Inferior parietal cortex (tissue), 1 donor: ENCODE measurements at regions not wholly inside any gene's neighbourhood (a gene's known extent, or its start where the extent isn't known, plus 50 kb on each side); places are given as distances from the start of the nearest gene placed in this dataset.
"Not testable (repeated sequence)": the region's sequence is repeated elsewhere in the genome, so short reads cannot be mapped to it uniquely, and the experiment has no call there.

Experiments
- DNase-seq: peaks from one replicate; pipeline ENCODE4 v3.0.0-alpha.2; 2016; ENCODE audit errors: extremely low spot score

- no peak for DNase-seq
These were observed 898.5 kb downstream of the DNAH5 start for GRCh38 chr5:13045897-13046551.

DNA sequence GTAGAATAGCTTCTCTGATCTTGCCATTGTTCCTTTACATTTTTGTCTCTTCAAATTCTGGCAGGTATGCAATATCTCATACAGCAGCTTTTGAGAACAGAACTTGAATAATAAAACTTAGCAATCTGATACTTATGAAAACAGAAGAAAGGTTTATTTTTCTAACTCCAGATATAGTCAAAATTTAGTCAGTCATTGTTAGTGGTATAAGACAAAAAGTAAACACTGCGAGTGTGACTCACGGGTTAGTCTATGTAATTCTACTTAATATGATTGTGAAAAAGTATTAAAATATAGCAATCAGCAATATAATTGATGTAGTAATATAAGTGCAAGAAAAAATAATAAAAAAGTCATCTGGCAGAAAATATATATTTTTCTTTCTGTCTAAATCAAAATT is 910.4 kb downstream of the DNAH5 start:
- no peak for DNase-seq

DNA sequence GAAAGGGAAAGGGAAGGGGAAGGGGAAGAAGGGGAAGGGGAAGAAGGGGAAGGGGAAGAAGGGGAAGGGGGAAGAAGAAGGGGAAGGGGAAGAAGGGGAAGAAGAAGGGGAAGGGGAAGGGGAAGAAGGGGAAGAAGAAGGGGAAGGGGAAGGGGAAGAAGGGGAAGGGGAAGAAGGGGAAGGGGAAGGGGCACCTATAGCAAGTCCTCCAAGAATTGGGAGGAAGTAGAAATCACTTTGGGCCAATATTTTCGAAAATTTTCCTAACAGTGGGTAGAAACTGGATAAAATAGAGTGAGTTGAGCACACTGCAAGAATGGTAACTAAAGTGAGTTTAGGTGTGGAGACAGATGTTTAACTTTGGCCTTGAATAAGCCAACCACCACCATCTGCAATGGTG is 915.3 kb downstream of the DNAH5 start:
- DNase-seq = no peak

GRCh38 chr5:13027874-13028273 is 916.6 kb downstream of the DNAH5 start:
- no peak for DNase-seq

DNA sequence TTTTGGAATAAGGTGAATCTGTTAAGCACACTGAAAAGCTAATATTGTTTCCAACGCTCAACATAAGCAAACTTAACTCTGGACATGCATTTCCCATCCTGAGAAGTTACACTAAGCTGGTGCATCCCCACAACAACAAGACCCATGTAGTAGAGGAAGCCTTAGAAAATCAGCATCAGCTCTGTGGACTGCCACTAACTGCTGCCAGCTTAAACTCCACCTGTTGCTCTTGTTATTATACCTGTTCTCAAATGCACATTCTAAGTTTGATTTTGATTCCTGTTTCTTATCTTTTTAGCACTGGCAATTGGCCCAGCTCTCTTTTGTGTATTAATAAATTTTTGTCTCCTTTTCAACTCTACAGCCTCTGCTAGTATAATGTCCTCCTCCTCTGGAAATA is 924.8 kb downstream of the DNAH5 start:
- no peak for DNase-seq

DNA sequence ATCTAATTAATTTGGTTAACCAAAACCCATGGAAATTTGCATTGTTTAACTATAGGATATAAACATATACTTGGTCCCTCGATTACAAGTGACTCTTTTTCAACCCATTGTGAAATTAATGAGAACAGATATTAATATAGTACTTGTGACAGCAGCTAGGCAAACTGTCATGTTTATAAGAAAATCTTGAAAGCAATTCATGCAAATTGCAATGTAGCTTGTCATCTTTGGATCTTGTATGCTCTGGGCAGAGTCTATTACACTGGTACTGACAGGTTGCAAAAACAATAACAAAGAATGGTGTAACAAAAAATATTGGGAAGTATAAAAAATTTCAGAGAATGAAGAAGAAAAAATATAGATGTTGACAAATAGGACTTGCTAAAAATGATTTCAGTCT is 941.0 kb downstream of the DNAH5 start:
- no peak for DNase-seq

- DNase-seq = no peak
These were observed 944.8 kb downstream of the DNAH5 start for GRCh38 chr5:12999667-13000066.

GRCh38 chr5:12985142-12985541 is 959.3 kb downstream of the DNAH5 start:
- no peak for DNase-seq

DNA sequence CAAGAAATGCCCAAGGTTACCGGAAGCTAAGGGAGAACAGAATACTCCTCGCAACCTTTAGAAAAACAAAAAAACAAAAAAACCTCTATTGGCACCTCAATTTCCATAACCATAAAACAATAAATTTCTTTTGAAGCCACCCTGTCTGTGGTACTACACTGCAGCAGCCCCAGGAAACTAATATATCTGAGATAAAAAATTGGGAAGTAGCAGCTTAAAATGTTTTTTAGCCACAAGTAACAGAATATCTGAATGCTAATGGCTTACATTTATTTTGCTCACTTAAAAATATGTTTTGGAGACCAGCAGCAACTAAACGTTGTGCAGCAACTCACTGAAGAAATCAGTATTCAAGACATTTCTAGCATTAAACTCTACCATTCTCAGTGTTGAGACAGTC is 969.6 kb downstream of the DNAH5 start:
- DNase-seq = no peak

DNA sequence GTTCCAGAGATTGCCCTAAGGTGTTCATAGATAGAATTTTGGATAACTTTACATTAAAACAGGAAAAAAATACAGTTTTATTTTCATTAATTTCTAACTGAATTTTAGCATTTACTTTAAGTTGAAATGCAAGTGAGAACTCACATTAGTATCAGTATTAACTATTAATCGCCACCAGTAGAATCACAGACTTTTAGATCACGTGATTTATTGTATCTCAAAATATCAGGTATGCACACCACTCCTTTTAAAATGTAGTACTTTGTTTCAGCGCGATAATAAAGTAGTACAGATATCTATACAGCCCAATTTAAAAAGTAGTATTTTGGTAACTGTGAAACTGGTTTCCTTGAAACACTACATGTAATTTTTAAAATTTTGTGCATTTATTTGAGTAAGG is 978.7 kb downstream of the DNAH5 start:
- no peak for DNase-seq

DNA sequence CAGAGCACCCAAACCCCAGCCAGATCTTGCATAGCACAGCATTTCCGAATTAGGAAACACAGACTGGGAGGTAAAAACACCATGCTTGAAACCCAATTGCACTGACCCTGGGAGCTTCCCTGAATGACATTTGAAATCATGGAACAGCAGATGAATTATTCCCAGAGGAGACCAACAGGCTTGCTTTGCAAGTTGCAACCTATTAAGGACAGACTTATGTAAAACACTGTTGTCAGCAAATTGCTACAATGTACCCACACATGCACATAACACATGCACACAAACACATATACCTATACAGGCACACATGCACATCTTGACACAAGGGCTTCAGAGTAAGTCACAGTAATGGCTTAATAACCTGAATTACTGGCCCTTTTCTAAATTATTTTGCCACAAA is 984.8 kb downstream of the DNAH5 start:
- no peak for DNase-seq

GRCh38 chr5:12952409-12952808 is 992.1 kb downstream of the DNAH5 start:
- no peak for DNase-seq

- no peak for DNase-seq
These were observed 992.6 kb downstream of the DNAH5 start for GRCh38 chr5:12951846-12952245.

GRCh38 chr5:12947379-12947778 is 997.1 kb downstream of the DNAH5 start:
- DNase-seq = no peak

DNA sequence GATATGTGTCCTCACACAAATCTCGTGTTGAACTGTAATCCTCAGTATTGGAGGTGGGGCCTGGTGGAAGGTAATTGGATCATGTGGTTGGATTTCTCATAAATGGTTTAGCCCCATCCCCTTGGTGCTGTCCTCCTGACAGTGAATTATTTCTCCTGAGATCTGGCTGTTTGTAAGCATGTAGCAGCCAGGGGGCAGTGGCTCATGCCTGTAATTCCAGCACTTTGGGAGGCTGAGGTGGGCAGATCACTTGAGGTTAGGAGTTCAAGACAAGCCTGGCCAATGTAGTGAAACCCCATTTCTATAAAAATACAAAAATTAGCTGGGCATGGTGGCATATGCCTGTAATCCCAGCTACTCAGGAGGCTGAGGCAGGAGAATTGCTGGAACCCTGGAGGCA is 999.0 kb downstream of the DNAH5 start:
- not testable (repeated sequence) for DNase-seq

DNA sequence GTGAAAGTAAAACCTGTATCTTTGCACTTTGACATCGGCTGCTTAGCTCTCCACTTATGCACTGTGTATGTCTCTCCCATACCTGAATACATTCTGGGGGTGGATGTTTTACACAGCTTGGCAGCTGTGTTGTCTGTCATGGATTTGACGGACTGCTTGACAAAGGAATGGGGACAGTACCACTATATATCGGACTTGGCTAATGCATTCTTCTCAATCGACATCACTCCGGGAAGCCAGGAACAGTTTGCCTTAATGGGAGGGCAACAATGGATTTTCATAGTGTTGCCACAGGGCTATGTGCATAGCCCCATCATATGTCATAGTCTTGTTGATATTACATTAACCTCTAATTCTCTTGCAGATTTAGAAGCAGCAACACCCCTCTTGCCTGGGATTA is 1008.3 kb downstream of the DNAH5 start:
- no peak for DNase-seq

DNA sequence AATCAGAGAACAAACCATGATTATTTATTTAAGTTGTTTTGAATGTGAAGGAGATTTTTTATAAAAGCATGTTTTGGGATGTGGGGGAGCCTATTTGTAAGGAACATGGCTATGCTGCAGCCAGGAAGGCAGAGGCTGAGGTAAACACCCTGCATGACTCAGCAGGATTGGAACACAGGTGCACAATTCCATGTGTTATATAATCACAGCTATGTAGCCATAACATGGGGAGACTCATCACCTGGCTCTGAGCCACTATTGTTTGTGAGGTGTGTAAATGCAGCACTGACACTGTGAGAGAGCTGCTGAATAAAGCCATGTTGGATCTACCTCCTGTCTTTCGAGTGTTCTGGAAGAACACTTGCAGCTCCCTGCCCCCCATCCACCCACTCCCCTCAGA is 1009.8 kb downstream of the DNAH5 start:
- DNase-seq = no peak

DNA sequence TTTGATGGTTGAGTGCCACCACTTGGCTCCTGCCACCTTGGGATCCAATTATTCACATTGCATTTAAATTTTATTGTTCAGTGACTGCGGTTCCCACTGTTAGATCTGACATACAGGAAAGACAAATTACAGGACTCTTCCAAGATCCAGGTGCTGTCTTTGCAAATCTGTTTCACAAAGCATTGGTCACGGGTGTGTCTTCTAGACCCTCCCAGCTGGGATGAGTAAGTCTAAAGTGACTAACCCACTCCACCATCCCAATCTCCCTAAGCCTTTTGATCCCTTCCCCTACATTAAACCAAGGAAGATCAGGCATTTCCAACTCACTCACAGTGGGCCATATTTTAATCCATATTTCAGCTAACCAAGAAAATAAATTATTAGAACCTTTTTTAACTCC is 1016.3 kb upstream of the CTNND2 start:
- no peak for DNase-seq

GRCh38 chr5:12911156-12911555 is 1006.9 kb upstream of the CTNND2 start:
- DNase-seq = no peak

GRCh38 chr5:12910641-12911040 is 1006.4 kb upstream of the CTNND2 start:
- DNase-seq = no peak

GRCh38 chr5:12902611-12903010 is 998.4 kb upstream of the CTNND2 start:
- DNase-seq = no peak

GRCh38 chr5:12901696-12902095 is 997.5 kb upstream of the CTNND2 start:
- DNase-seq = no peak

- DNase-seq = no peak
These were observed 991.8 kb upstream of the CTNND2 start for GRCh38 chr5:12896086-12896485.

DNA sequence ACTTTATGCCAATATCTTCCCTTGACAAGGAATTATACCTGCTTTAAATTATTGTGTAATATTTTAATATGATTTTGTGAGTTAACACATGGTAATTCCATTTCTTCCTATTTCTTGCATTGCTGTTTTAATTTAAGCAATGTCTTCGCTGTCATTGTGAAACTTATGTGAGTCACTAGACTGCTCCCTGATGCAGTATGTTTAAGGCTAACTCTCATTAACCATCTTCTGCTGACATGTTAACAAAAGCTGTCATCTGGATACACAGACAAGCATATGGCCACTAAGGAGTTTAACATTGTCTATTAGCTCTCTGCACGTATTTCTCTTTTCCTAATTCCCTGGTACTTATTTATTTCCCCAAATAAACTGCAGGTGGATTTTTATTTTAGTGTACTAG is 980.8 kb upstream of the CTNND2 start:
- DNase-seq = no peak
